ENCODE measurements at regions not wholly inside any gene's neighbourhood (a gene's known extent, or its start where the extent isn't known, plus 50 kb on each side); places are given as distances from the start of the nearest gene placed in this dataset.

DNA sequence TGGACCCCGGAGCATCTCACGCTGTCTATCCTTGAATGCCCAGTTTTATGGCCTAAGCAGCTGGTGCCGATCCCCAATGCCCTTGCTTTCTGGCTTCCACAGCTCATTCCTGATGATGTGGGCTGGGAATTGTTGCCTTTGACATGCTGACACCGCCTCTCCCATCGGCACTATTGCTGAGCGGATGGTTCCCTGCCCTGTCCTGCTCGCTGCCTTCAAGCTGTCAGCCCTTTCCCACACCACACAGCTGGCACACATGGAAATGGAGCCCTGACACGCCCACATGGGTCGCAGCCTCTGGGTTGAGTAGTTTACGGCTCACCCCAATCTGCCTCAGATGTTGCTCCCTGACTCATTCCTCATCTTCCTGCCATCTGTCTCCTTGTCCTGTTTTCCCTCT is 110.2 kb upstream of the SESN3 start:
- TF ChIP-seq, protein P1, sequence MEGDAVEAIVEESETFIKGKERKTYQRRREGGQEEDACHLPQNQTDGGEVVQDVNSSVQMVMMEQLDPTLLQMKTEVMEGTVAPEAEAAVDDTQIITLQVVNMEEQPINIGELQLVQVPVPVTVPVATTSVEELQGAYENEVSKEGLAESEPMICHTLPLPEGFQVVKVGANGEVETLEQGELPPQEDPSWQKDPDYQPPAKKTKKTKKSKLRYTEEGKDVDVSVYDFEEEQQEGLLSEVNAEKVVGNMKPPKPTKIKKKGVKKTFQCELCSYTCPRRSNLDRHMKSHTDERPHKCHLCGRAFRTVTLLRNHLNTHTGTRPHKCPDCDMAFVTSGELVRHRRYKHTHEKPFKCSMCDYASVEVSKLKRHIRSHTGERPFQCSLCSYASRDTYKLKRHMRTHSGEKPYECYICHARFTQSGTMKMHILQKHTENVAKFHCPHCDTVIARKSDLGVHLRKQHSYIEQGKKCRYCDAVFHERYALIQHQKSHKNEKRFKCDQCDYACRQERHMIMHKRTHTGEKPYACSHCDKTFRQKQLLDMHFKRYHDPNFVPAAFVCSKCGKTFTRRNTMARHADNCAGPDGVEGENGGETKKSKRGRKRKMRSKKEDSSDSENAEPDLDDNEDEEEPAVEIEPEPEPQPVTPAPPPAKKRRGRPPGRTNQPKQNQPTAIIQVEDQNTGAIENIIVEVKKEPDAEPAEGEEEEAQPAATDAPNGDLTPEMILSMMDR (conservative IDR thresholded peaks at IDR 0.05; ENCODE audit: low read depth), result no peak
- POLR2A ChIA-PET (ENCODE audit: low non-redundant PET), result interaction anchor here (0.6 kb wide), 1 partner anchor 38 kb away, joined by 3 read pairs; no protein-coding TSS in a partner anchor
- CTCF ChIA-PET, result no interaction called here
- no peak for DNase-seq (ENCODE audit: low spot score)
- no peak overlapping the region; the same call in 1 of the 2 replicates for H3K27ac ChIP-seq

DNA sequence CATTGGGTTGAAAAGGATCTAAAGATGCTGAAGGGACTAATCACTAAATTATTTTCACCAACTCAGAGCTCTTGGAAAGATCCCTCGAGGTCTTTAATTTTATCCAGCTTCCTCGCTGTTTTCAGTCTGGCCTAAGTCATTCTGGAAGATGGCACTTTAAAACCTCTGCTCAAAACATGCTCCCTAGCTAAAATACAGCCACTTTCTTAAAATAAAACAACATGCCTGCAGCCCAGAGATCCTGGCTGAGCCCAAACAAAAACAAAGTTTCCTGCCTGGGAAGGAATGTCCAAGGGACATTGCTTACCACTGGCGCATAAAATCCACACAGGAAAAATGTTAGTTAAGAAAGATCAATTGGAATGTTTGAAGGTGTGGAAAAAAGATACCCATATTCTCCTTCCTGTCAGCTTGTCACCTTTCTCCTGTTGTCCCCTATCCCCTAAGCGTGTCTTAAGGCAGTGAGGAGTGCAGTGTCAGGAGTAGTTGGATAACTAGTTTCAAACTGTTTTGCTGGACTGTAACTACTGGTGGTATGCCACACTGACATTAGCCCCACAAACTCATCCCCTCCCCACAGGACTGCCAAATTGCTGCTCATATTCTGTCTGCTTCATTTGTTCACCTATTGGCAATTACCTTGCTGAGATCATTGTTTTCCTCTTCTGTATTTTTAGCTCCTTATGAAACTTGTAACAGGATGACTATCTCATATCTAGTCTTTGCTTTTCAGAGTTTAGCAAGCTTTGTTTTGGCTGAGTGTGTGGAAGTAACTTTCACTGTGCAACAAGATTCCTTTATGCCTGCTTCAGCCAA is 108.3 kb upstream of the SESN3 start:
- DNase-seq (ENCODE audit: low spot score), result no peak
- TF ChIP-seq, protein P1 (conservative IDR thresholded peaks at IDR 0.05; ENCODE audit: low read depth), result no peak
- H3K27ac ChIP-seq, result 0 out of 2 replicates have a peak overlapping the region, but pooled peaks have one; percentile 94
- ChIA-PET CTCF (interaction anchor here (0.5 to 0.6 kb wide), 2 partner anchors 9 to 117 kb away, joined by 3 to 4 read pairs; no protein-coding TSS in a partner anchor), POLR2A (ENCODE audit: low non-redundant PET) (no interaction called here)

DNA sequence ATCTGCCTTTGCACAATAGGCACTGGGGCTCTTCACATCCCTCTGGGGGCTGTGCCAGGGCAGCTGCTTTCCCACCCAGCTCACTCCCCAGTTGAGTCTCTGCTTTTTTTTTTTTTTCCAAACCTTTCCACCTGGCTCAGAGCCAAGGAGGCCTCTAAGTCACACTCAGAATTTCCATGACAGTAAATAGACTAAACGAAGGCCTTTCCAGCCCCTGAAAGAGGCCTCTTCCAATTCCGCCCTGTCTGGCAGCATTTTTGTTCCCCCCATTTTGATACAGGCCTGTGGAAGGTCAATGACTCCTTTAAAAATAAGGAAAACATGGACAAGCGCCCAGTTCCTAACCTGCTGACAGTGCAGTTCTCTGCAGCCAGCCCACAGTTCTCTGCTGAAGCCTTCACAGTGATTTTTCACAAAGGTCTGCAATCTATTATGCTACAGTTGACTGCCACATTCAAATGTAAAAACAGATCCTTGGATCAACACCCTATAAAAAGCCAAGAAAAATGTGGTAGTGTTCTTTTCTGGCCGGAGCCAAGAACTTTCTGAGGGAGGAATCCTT is 107.5 kb upstream of the SESN3 start:
- H3K27ac ChIP-seq, result peak overlapping the region; percentile 94
- CTCF ChIA-PET, result interaction anchor here (0.6 kb wide), 1 partner anchor 118 kb away, joined by 4 read pairs; no protein-coding TSS in a partner anchor

DNA sequence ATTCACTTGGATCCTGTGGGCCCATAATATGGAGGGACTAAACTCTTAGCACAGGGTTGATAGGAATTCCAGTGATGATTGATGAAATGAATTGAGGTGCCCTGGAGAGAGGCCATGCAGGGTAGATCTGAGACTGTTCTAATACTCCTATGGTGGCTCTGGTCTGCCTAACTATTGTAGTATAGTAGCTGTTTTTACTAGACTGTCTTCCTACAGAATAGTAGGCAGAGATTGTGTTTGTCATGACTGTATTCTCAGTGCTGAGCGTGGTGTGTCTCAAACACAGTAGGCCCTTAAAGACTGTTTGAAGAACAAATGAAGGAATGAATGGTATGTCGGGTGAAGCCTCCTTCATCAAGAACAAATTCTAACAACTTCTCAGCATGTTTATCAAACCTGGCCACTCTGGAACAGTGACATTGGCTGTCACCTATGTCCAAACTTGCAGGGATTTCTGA is 107.0 kb upstream of the SESN3 start:
- TF ChIP-seq, protein P1 (conservative IDR thresholded peaks at IDR 0.05; ENCODE audit: low read depth), result no peak
- peak overlapping the region; percentile 94 for H3K27ac ChIP-seq
- DNase-seq (ENCODE audit: low spot score), result no peak
- ChIA-PET CTCF (interaction anchor here (0.5 to 0.6 kb wide), 2 partner anchors 39 to 185 kb away, joined by 4 read pairs; no protein-coding TSS in a partner anchor), POLR2A (ENCODE audit: low non-redundant PET) (no interaction called here)

More for the DNA sequence above, 107.5 kb upstream of the SESN3 start:
- DNase-seq (ENCODE audit: low spot score), result no peak
- TF ChIP-seq, protein P1 (conservative IDR thresholded peaks at IDR 0.05; ENCODE audit: low read depth), result no peak
- POLR2A ChIA-PET (ENCODE audit: low non-redundant PET), result no interaction called here

DNA sequence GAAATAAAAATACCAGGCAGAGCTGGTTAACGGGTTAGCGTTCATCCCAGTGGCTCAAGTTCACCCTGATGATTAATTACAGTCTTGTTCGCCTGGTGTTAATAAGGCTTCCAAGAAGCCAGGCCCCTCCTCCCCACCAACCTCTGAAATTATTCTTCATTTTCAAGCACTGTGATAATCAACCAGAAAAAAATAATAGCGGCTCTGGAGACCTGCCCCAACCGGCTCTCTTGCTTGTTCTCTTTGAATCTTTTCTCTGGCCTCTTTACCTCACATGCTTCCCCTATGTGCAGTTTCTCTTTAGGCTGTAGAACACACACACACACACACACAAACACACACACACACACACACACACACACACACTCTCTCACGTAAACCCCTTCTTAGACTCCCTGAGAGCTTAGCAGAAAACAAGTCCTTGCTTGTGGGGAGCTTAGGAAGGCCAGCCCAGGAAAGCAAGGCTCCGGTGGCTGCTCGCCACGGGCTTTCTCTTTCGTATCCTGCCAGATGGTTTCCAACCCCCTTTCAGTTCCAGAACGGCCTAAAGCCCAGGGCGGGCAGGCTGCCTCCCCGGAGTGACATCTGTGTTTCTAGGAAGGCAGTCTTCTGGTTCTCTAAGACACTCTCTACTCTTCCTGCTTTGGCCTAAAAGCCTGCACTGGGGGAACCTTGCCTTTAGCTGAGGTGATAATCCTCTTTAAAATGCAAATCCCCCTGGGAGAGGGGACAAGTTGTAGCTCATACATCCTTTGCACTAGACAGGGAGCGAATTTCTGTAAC is 106.4 kb upstream of the SESN3 start:
- H3K27ac ChIP-seq, result peak overlapping the region; percentile 94
- TF ChIP-seq, protein P1 (conservative IDR thresholded peaks at IDR 0.05; ENCODE audit: low read depth), result no peak
- CTCF ChIA-PET, result interaction anchor here (0.5 to 0.7 kb wide), 3 partner anchors 40 to 185 kb away, joined by 3 to 4 read pairs (median 4); no protein-coding TSS in a partner anchor
- POLR2A ChIA-PET (ENCODE audit: low non-redundant PET), result no interaction called here
- DNase-seq (ENCODE audit: low spot score), result peak; percentile 75

DNA sequence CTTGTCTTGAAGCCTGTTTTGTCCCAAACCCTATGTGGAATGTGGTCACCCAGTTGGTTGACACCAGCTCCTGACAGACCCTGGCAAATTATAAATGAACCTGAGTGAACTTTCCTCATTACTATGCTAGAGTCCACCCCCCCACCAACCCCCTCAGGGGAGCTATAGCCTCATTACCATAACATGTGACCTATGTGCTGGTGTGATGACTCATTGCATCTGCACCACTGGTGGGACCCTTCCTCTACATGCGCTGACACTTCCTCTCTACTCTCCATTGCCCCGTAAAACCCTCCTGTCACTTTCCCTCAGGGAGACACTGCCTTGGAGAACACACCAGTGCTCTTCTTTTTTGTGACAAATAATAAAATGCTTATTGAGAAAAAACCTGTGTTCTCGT is 105.0 kb upstream of the SESN3 start:
- DNase-seq (ENCODE audit: low spot score), result no peak
- ChIA-PET CTCF (no interaction called here), POLR2A (ENCODE audit: low non-redundant PET) (no interaction called here)
- TF ChIP-seq, protein P1 (conservative IDR thresholded peaks at IDR 0.05; ENCODE audit: low read depth), result no peak
- H3K27ac ChIP-seq, result no peak overlapping the region

All from RWPE1 (cell line).